ENCODE measurements at regions not wholly inside any gene's neighbourhood (a gene's known extent, or its start where the extent isn't known, plus 50 kb on each side); places are given as distances from the start of the nearest gene placed in this dataset.
A peak's percentile ranks its signal among the peaks of the same experiment; 100 is the strongest.
"Not testable (repeated sequence)": the region's sequence is repeated elsewhere in the genome, so short reads cannot be mapped to it uniquely, and the experiment has no call there.

DNA sequence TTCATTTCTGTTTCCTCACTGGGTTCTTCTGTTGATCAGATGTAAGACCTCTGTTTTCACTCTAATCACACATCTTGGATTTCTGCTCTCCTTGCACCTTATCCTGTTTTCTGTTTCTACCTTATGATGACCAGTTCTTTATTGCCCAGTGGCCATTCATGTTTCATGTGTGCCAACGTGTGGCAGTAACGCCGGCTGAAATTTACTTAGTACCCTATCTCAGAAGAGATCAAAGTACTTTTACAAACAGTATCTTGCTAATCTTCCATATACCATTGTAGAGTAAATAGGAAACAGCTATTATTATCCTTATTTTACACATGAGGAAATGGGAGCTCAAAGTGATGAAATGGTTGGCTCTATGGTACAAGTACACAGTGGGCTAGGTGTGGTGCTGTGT lies 74.0 kb downstream of the GATA3 start:
- no peak for DNase-seq

DNA sequence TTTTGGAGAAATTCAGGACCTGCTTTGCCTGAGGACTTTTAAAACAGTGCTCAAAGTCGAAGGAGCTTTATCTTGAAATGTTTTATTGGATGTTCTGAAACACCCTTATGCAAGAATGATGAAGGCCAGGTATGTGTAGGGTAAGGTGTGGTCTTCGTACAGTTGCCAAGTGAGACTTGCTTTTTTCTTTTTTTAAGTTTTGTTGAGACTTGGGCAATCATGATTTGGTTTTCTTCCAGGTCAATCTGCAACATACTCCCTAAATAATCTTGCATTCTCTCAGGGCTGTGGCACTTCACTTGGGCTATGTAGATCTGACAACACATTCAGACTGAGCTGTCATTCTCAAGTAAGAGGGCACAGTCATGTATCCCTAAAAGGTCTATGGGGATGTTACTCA lies 75.0 kb downstream of the GATA3 start:
- no peak for DNase-seq

DNA sequence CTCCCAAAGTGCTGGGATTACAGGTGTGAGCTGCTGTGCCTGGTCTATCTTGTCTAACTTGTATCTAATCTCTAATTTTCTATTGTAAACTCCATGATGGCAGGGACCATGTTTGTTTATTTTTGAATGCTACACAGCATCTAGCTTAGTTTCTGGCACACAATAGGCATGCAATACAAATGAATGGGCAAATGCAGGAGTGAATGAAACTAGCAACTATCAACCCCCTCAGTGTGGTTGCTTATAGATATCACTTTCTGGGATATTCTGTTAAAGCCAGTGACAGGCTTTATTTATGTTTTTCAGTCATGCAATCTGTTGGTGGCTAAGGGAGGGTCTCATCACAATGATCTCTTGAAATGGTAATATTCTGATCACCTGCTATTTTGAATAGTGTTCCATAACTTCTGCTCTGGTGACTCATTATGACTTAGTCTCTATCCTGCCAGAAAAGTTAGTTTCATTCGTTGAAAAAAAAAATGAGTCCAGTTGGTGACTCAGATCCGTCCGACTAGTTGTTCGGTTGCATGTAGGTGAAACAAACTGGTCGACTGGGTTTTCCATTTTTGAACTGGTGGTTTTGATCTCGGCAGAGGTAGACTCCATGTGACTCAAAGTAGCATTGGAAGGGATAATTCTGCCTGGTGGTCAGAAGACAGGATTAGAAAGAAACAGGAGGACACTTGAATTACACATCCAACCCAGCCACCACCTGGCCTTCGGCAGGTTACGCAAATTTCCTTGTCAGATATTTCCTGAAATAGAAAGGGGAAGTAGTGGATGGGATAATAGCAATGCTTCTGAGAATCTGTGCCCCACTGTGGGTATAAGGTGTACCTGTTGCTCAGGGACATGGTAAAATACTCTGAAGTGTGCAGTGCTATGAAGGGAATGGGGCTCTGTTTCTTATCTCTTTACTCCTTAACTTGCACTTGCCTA lies 76.8 kb downstream of the GATA3 start:
- DNase-seq, result peak; percentile 20

DNA sequence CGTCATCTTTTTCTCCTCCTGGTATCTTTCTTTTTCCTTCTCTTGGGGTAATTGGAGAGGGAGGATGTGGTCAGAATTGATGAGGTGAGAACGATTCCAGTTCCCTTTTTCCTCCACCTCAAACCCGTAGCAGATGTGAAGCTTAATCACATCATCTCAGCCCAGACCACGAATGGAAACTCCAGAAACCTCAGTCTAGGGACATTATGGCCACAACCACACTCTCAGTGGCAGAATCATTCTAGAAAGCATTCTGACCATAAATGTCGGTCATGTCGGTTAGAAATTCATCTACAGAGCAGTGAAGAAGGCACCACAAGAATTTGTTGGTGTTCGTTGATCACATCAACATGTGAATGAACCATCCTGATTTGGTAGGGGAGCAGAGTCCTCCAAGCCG lies 78.7 kb downstream of the GATA3 start:
- DNase-seq, result peak; percentile 3

DNA sequence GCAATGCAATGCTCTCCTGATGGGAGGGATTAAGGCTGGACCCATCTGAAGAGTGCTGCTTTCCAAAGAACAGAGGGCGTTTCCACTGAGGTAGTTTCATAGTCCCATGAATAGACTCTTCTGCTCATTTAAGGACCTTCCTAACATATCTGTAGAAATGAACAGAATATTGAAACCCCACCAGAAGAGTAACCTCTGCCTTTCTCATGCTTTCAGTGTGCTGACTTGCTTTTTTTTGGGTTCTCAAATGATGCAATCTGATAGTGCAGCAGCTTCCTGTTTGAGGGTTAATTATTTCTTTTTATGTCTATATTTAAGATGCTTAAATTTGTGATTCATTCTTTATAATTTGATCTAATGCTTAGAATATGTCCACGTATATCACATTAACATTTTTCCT lies 82.2 kb downstream of the GATA3 start:
- DNase-seq, result no peak

DNA sequence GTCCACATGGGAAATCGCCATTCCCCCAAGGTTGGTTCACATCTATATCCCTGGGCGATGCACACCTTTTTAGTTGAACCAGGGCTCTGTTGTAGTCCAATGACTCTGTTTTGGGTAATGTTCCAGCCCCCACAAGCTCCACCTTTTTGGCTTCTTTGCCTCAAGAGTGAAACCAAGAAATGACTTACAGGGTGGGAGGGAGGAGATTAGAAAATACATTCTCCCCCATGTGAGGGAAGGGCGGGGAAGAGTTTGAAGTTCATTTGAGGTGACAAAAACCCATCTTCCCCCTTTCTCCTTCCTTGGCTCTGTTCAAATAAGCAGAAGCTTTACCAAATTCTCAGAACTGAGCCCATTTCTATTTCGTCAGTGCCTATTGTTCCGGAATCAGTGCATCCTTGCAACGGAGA lies 82.8 kb downstream of the GATA3 start:
- DNase-seq, result no peak

DNA sequence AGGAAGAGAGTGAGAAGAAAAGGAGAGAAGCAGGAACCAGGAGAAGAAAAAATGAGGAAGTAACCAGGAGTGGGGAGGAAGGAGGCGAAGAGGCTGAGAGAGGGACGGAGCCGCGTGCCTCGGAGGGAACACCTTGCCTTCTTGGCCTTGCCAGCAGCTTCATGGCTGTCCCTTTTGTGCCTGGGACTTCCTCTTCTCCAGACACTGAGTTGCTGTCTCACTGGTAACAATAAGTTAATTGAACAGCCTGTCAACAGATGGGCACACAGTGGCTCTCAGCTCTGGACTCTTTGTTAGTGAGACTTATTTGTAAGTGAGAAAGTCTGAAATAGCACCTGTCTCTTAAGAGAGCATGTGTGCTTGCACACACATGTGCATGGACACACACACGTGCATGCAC lies 83.2 kb downstream of the GATA3 start:
- DNase-seq, result peak; percentile 1

DNA sequence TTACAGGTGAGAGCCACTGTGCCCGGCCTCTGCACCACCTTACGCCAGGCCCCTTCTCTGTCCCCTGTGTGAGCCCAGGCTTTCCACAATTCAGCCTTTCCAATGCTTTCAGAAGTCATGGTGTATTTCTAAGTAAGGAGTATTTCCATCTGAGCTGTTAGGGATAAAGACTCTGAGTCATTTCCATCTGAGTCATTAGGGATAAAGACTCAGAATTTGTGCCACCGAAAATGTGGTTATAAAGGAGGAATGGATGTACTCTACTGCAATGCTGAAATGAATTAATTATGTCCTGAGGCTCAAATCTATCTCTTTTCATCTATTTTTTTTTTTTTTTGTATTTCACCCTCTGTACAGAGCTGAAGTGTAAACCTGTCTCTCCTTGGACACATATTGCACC lies 84.0 kb downstream of the GATA3 start:
- DNase-seq, result no peak

DNA sequence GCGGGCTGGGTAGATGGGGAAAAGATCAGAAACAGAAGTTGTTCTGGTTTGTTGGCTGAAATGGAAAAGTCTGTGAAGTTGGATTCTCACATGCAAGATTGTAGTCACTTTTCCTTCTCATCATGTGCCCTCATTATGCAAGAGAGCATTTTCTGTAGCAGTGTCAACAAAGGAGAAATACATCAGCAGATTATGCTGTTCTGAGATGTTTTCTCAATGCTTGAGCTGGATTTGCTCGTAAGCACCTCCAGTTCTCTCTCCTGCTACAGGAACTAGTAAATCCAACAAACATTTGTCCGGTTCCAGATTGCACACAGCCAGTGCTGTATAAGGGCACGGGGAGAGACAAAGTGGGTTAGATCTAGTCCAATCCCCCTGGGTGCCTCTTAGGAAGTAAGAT lies 90.0 kb downstream of the GATA3 start:
- no peak for DNase-seq

DNA sequence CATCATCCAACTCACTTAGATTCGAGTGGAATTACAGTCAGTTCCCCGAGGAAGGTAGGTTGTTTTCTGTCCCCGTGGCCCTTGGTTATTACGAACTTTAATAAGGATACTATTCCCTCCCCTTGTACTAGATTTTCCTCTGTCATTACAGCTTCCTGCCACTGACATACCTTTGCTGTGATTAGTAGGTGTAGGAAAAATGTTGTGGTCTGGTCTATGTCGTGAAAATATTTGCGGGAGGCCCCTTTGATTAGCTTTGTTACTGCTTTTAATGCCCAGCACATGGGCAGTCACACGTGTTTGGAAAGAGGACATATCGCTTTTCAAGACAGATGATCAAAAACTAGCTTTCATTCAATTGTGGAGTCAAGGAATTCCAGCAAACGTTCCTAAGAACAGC lies 92.2 kb downstream of the GATA3 start:
- no peak for DNase-seq

DNA sequence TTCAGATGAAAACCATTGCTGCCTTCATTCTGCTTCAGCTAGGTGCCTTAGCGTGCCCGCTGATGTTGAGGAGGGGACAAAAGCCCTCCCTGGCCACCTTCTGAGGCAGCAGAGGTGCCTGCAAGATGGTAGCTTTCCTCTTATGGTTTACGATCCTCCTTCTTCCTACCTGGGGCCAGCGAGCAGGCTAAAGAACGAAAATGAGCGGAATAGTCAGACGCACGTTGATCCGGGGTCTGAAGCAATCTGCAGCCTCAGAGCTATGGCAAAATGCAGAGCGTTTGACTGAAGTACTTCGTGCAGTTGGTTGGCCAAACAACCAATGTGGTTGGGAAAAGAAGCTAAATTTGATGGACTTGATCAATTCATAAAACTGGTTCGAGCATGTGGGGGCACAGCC lies 95.5 kb downstream of the GATA3 start:
- DNase-seq, result no peak

DNA sequence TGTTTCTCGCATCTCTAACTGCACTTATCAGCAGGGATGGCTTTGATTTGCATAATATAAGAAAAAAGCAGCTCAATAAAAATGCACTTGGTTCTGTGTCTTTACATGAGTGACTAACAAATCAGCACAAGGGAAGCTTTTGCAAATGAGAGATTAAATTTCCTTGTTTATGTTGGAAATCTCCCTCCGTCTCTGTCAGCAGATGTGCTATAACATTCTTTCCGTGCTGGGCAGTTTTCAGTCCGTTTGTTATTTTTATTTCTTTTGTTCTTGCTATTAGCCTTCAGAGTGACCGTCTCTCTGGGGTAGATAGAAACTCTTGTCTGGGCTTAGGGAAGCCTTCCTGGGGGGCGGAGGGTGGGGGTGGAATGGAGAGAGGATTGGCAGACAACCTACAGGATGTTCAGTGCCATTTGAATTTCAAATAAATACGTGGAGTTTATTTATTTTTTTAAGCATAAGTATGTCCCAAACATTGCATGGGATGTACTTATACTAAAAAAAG lies 96.0 kb downstream of the GATA3 start:
- no peak for DNase-seq

DNA sequence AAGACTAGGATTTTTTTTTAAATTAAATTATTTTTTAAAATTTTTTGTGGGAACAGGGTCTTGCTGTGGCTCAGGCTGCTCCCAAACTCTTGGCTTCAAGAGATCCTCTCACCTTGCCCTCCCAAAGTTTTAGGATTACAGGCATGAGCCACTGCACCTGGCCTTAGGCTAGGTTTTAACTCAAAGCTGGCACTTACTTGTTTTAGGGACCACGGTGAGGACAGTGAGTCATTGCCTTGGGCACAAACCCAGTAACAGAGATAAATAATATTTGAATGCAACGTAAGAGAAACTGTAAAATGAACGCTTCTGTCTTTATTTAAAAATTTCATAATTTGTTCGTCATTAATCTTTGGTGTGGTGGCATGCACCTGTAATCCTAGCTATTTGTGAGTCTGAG lies 96.6 kb downstream of the GATA3 start:
- DNase-seq, result no peak

DNA sequence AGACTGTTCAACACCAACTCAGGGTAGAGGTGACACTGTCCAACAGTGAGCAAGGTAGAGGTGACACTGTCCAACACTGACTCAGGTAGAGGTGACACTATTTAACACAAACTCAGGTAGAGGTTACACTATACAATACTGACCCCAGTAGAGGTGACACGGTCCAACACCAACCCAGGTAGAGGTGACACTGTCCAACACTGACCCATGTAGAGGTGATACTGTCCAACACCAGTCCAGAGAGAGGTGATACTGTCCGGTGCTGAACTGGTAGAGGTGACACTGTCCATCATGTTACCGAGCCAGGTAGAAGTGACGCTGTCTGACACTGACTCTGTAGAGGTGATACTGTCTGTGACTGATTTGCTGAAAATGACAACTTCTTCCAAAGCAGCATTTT lies 102.4 kb downstream of the GATA3 start:
- no peak for DNase-seq

DNA sequence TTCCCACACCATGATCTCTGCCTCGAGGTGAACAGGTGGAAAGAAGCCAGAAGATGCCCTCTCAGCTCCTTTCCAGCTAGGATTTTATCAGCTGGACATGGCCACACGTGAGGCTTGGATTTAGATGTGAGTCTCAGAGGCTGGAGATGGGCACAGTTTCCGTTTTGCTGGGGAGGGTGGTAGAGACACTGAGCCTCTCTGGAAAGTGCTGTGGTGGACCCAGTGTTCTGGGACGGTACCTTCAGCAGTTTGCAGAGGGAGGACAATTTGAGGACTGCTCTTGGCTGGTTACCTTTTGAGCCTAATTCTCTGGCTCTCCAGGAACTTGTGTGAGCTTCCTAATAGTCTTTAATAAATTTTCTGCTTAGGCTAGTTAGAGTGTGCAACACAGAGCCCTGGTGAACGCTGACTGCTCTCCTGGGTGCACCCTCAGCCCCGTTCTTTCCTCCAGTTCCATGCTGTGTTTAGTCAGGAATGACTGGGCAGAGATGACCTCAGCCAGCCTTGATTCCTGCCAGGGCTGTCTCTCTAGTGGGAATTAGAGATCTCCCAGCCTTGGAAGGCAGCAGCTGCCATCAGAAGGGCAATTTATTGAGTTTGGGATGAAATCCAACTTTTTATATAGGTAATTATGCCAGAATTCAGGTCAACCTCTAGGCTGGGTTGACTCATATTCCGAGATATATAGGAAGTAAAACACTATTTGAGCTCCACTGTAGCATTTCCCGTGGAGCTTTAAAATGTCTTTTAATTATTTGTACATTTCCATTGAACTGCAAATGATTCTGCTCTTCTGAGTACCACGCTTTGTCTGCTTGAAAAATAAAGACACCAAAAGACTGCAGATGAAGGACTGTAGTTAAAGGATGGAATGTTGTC lies 103.9 kb downstream of the GATA3 start:
- no peak for DNase-seq

DNA sequence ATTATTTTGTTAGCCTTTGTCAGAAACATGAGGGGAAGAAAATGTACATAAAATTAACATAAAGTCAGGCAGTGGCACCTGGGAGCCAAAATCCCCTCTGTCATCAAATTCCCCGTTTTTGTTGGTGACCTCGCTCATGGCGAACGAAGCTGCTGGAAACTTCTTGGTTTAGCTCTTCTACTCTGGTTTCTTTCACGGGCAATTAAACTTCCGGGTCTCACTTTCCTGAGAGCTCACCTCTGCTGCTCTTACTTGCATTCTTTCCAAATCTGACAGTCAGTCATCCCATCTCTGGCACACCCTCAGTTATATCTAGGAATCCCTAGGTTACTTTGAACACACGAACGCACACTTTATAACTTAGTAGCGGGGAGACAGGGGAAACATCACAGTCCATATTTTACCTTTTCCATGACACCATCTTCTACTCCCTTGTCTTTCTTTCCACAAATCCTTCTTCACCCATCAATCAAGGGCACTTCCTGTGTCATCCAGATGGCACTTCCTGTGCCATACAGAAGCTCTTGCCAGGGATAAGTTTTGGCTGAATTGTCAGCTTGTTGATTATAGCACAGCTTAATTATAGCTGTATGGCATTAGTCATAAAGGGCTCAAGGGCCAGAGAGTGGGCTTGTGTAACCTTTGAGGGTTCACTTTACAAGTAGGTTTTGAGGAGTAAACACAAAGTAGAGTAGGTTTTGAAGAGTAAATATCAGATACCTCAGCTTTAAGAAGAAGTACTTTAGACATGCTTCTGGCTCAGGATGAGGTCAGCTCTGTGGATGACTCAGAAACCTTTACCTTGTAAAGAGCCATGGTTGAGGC lies 105.1 kb downstream of the GATA3 start:
- DNase-seq, result no peak

DNA sequence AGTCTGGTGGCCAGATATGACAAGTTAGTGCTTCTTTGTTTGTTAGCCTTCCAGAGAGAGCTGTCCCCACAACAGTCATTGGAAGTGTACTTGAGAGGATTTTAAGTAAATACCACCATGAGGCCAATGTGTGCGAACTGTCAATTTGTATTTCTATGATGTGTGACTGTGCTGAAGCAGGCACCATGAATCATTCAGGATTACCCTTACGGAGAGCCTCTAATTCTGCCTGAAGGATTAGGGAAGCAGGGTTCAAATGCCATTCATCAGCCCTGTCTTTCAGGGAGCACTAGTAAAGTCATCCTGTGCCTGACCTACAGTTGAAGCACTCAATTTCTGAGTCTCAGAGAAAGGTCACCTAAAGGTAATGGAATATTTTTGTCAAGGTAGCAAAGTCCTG lies 109.3 kb downstream of the GATA3 start:
- no peak for DNase-seq

DNA sequence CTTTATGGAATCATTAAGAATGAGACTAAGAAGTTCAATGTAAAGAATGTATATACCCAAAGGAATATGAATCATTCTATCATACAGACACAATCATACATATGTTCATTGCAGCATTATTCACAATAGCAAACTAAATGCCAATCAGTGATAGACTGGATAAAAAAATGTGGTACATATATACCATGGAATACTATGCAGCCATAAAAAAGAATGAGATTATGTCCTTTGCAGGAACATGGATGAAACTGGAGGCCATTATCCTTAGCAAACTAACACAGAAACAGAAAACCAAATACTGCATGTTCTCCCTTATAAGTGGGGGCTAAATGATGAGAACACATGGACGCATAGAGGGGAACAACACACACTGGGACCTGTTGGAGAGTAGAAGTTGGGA lies 110.2 kb downstream of the GATA3 start:
- DNase-seq, result not testable (repeated sequence)

DNA sequence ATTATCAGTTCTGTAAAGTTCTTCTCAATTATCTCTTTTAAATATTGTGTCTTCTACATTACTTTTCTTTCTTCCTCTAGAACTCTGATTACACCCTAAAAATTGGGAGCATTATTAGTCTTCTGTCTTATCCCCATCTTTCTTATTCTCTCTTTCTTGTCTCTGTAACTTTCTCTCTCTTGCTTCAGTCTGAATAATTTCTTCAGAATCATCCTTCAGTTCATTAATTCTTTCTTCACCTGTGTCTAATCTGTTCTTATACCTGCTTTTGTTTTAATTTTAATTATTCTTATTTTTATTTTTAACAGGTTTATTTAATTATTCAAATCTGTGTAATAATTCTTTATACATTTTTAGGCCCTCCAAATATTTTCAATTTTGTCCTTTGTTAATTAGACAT lies 114.3 kb downstream of the GATA3 start:
- DNase-seq, result no peak

DNA sequence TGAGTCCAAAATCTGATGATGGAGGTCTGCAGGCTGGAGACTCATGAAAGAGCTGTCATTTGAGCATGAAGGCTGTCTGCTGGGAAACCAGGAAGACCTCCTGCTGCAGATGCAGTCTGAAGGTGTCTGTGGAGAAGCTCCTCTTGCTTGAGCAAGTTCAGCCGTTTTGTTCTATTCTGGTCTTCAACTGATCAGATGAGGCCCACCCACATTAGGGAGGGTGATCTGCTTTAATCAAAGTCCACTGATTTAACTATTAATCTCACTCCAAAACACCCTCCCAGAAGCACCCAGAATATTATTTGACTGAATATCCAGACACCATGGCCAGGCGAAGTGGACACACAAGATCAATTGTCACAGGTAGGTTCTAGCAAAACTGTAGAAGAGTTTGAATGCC lies 116.5 kb downstream of the GATA3 start:
- no peak for DNase-seq

DNA sequence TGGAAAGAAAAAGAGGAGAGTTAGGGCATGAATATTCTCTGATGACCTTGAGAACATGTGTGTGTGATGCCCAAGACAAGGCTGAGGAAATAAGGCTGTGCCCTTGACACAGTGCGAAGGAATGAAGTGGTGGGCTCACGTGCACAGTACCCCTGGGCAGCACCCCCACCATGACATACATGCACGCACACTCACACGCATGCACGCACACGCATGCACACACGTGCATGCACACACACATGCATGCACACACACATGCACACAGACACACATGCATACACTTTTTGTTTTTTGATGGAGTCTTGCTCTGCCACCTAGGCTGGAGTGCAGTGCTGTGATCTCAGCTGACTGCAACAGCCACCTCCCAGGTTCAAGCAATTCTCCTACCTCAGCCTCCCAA lies 118.1 kb downstream of the GATA3 start:
- no peak for DNase-seq

DNA sequence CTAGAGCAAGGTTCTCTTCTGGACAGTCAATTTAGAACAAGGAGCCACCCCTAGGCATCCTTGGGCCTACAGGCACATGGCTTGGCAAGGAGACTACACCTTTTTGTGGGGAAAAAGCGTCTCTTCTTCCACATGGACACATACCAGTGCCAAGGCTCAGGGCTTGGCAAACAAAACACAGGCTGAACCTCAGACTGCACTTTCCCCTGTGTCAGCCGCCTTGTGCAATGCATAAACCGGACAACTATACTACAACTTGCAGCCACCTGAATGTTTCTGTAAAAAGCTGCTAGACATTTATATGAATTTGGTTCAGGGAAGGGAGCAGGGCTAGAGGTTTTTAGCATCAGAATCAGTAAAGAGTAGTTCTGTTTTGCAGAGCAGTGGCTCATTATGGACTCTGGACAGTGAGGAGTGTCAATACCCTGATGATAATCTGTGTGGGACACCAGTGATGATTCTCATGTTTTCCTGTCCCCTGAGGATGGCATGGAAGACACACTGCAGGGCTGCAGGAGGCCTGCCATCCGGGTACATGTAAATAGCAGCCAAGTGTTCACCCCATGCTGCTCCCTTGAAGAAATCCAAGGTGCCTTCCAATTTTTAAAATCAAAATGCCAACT lies 118.9 kb downstream of the GATA3 start:
- DNase-seq, result no peak

DNA sequence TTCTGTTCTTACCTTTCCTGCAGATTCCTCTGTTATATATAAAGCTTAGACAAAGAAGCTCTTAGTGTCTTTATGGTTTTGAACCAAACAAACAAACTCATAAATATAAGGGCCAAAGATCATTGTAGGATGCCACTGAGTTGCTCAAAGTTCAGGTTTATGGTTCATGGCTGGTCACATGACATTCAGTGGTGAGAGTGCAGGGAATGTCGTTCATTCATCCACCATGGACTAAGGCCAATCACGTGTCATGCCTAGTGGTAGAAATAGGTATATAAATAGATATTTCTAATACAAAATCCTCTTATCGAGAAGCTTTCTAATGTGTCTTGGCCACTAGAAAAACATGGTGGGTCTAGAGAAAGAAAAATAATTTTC lies 119.4 kb downstream of the GATA3 start:
- DNase-seq, result no peak

Measured in KG1 (cell line).